T1000 (cell line): ENCODE measurements at regions not wholly inside any gene's neighbourhood (a gene's known extent, or its start where the extent isn't known, plus 50 kb on each side); places are given as distances from the start of the nearest gene placed in this dataset.
"Not testable (repeated sequence)": the region's sequence is repeated elsewhere in the genome, so short reads cannot be mapped to it uniquely, and the experiment has no call there.

Experiments
- DNase-seq: peaks from one replicate; lab custom pipeline; 2025; ENCODE audit warnings: mixed read lengths; lab: John Stamatoyannopoulos, UW

- DNase-seq = no peak
Measured at GRCh38 chr5:58357799-58358500, 101.9 kb downstream of the PLK2 start.

DNA sequence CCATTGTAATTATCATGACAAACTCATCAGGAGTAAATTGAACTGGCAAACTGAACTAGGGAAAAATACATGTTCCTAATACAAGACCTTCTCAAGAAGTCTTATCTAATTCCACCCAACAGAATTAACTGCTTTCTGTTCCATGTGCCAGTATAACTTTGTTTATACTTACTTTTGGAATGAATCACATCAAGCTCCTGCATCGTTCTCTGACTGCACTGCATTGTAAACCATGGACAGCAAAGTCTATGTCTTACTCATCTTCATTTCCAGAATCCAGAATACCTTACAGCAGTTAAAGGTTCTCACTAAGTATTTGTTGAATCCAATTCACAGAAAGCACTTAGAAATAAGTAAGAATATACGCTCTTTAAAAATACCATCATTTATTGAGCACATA, 102.8 kb downstream of the PLK2 start:
- no peak for DNase-seq

- DNase-seq = no peak
Measured at GRCh38 chr5:58356662-58357061, 103.2 kb downstream of the PLK2 start.

DNA sequence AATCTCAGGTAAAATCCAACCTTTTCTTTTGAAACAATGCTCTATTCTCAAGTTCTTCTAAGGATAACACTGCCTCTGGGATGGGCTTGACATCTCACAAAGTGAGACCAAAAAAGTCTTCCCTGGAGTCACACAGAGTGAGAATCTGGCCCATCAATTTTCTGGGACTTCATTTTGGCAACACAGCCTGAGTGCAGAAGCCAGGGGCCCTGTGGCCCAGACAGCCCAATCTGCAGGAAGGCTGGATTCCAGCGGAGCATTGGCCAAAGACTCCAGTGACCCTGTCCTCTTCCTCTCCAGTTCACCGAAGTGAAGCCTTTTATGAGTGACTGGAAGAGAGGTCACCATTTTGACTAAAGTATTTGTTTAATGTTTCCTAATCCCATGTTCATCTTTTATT, 105.1 kb downstream of the PLK2 start:
- no peak for DNase-seq

DNA sequence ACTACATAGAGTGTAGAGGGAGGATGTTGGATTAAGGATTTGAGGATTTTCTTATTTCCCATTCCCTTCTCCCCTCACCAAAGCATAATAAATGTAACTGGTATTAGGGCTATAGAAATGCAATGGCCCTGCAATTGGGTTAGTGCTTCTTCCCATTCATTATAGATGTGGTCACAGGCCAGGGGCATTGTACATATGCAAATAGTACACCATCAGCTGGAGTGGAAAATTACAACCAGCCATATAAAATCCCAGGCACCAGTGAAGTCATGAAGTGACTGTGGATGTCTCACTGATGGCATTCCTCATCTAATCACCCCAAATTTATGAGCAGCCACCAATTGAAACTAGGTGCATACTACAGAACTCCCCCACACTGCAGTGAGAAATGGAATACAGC, 105.9 kb downstream of the PLK2 start:
- DNase-seq = no peak

GRCh38 chr5:58351190-58351589, 108.7 kb downstream of the PLK2 start:
- DNase-seq = no peak

DNA sequence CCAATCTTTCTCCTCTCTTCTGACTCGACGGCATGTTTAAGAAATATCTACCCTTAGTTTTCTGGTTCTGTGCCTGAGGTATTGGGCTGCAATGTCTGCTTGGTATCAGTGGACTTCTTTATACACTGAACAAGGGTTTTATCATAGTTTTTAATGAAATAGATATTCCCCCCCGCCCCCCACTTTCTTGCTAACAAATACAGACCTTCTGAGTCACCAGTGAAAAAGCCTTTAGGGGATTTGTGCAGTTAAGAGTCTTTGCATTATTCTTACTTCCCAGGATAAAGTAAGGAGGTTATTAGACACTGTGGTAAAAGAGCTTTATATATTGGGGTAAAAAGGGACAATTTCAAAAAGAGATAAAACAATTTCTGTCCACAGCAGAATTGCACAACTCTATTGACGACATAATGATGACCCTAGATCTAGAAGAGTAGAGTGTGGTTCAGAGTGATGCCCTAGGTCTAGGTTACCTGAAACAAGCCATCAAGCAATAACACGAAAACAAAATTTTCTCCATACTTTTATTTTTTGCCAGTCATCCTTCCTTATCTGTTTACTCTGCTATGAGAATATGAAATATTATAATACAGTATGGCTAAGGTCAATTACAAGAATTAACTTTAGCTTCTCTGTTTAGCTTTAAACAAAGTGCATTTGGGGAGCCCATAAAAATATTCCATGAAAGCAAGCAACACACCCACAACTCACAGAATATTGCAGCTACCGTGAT, 110.7 kb downstream of the PLK2 start:
- no peak for DNase-seq

GRCh38 chr5:58346041-58346440, 113.8 kb downstream of the PLK2 start:
- DNase-seq = no peak

GRCh38 chr5:58341476-58341875, 118.4 kb downstream of the PLK2 start:
- no peak for DNase-seq

- DNase-seq = no peak
Measured at GRCh38 chr5:58335518-58335917, 124.4 kb downstream of the PLK2 start.

DNA sequence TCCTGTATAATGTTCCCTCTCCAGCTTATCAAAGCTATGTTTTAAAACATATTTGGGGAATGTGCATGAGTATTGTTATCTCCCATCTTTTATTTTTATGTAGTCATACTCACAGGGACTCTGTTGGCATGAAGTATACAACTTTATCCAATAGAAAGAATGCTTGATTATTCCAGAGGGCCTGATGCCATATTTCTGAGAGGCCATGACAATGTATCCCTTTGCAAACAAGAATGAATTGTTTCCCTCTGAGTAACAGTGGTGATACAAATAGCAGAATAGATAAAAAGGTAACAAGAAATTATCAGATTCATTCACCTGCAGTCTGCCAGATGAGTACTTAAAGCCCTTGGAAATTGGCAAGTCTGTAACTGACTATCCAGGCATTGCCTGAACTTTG, 125.9 kb downstream of the PLK2 start:
- DNase-seq = no peak

DNA sequence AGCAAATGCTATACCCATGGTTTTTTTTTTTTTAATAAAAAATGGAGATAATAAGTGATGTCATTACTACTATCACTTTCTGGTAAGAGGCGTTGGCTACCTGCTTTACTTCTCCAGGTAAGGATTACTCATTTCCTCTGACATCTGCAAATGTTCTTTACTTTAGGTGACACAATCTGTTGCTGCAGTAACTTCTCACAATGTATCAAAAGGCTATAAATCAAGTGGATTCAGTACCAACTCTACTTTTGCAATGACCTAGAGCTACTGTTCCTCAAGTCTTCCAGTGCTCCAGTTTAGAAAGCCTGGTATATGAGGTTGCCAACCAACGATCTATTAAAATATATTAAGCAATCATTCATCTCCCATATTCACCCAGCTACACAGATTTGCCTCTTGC, 129.1 kb downstream of the PLK2 start:
- no peak for DNase-seq

DNA sequence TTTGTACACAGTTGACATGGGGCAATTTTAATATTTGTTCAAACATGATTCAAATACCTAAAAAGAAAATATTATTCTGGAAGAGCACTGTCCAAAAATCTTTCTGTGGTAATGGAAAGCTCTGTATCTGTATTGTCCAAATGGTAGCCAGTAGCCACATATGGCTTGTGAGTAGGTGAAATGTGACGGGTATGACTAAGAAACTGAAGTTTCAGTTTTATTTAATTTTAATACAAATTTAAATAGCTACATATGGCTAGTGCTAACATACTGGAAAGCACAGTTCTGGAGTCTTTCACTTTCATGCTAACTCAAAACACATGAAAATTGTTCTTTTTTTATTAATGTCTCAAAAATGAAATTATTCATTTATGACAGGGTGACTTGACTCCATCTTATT, 132.6 kb downstream of the PLK2 start:
- DNase-seq = no peak

- no peak for DNase-seq
Measured at GRCh38 chr5:58326022-58326421, 133.9 kb downstream of the PLK2 start.

- DNase-seq = no peak
Measured at GRCh38 chr5:58322453-58322852, 137.4 kb downstream of the PLK2 start.

DNA sequence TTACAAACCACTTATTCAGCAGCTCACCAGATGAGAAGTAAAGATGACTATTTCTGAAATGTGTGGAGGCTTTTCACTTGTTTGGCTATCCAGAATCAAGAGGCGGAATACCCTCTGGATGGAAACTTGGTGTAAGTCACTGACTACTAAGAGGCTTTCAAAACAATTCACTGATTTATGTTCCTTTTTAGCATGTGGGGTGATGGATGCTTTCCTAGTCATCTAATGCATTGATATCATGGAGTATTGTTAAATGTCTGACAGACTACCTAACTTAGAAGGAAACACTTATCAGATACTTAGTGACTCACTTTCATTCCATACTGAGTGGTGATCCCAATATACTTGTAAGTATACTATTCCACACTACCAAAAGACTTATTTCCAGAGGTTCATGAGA, 141.4 kb downstream of the PLK2 start:
- DNase-seq = no peak

- no peak for DNase-seq
Measured at GRCh38 chr5:58317808-58318207, 142.1 kb downstream of the PLK2 start.

GRCh38 chr5:58317009-58317408, 142.9 kb downstream of the PLK2 start:
- no peak for DNase-seq

DNA sequence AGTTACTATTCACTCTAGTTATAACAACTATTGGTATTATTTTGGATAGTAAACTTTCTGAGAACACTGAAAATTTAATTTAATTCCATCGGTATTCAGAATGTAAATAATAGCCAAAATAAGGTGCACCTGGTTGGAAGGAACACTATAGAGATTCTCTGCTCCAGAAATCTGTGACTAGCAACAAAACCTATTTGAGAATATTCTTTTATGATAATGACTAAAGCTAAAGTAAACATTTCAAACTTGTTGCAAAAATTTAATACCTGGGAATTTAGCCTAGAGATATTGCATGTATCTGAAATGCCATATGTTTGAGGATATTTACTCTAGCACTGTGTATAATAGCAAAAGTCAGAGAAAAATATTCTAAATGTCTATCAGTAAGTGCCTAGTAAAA, 144.1 kb downstream of the PLK2 start:
- DNase-seq = no peak

- no peak for DNase-seq
Measured at GRCh38 chr5:58314356-58315210, 145.3 kb downstream of the PLK2 start.

DNA sequence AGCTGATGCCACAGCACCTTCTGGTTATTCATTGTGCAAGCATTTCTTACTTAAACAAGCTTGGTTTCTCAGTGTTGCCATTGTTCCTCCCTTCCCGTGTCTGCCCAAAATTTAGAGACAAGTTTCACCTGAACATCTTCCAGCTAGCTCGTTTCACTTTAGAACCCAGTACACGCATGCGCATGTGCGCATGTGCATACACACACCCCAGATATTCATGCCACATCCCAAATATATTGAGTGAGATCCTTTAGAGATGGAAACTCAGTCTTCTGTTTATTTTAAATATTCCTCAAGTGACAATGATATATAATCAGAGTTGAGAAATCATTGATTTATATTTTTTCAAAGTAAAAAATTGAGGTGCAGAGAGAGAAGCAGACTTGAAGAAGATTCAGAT, 147.6 kb downstream of the PLK2 start:
- DNase-seq = no peak

DNA sequence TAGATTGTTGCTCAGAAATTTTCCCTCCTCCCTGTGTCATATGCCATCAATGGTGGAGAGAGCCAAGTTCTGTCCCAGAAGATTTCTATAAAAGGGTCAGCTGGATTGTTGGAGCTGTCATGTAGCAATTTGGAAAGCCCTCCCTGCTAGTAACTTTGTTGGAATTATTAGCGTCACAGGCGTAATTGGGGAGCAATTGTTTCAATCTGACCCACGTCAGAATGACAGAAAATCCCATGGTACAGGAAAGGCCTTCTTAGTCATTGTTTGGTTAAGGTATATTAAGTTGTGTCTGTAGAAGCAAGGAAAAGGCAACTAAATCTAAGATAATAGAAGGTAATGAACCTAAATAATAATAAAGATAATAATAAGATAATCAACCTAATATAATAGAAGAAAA, 148.4 kb downstream of the PLK2 start:
- DNase-seq = no peak

DNA sequence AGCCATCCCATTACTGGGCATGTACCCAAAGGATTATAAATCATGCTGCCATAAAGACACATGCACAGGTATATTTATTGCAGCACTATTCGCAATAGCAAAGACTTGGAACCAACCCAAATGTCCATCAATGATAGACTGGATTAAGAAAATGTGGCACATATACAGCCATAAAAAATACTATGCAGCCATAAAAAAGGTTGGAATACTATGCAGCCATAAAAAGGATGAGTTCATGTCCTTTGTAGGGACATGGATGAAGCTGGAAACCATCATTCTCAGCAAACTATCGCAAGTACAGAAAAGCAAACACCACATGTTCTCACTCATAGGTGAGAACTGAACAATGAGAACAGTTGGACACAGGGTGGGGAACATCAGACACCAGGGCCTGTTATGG, 151.5 kb downstream of the PLK2 start:
- not testable (repeated sequence) for DNase-seq
